ENCODE measurements at regions not wholly inside any gene's neighbourhood (a gene's known extent, or its start where the extent isn't known, plus 50 kb on each side); places are given as distances from the start of the nearest gene placed in this dataset.

DNA sequence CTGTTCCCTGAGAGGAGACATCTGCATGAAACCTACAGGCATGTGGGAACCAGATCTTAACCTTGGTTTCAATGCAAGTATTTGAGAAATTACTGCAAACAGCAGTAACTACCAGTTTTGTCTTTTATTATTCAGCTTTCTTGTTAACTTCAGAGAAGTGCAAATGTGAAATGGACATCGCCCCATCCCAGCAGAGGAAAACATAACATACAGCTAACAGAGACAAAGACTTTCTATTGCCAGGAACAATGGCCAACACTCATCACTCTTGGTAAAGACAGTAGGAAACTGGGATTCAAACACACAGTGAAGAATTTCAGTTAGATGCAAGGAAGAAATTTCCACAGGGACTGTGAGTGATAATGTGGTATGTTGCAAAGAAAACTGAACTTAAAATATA is 115.1 kb downstream of the SLC30A10 start:
- TF ChIP-seq BHLHE40 (IDR thresholded peaks at IDR 0.05; ENCODE audit: low read depth, low read length) = no peak
- TF ChIP-seq, protein P1, sequence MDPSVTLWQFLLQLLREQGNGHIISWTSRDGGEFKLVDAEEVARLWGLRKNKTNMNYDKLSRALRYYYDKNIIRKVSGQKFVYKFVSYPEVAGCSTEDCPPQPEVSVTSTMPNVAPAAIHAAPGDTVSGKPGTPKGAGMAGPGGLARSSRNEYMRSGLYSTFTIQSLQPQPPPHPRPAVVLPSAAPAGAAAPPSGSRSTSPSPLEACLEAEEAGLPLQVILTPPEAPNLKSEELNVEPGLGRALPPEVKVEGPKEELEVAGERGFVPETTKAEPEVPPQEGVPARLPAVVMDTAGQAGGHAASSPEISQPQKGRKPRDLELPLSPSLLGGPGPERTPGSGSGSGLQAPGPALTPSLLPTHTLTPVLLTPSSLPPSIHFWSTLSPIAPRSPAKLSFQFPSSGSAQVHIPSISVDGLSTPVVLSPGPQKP (IDR thresholded peaks at IDR 0.05; ENCODE audit: borderline replicate concordance, low read depth, low read length) = no peak
- no peak for TF ChIP-seq CHD1 (IDR thresholded peaks at IDR 0.05; ENCODE audit: low read depth, low read length)
- TF ChIP-seq MAFK (IDR thresholded peaks at IDR 0.05; ENCODE audit: low read depth, low read length) = no peak
- TF ChIP-seq RAD21 (IDR thresholded peaks at IDR 0.05; ENCODE audit: low read length) = no peak
- TF ChIP-seq MXI1 (IDR thresholded peaks at IDR 0.05; ENCODE audit: borderline replicate concordance, low read depth, low read length) = no peak
- no peak for TF ChIP-seq FOS (IDR thresholded peaks at IDR 0.05; ENCODE audit: low read depth, low read length)
- TF ChIP-seq CEBPB (IDR thresholded peaks at IDR 0.05; ENCODE audit: low read depth, low read length) = no peak
- TF ChIP-seq NFE2L2 (IDR thresholded peaks at IDR 0.05; ENCODE audit: low read depth, low read length) = no peak
- TF ChIP-seq SMC3 (IDR thresholded peaks at IDR 0.05; ENCODE audit: low read depth, low read length) = no peak
- no peak for TF ChIP-seq MAZ (IDR thresholded peaks at IDR 0.05; ENCODE audit: borderline replicate concordance, low read depth, low read length)
- TF ChIP-seq, protein P2, sequence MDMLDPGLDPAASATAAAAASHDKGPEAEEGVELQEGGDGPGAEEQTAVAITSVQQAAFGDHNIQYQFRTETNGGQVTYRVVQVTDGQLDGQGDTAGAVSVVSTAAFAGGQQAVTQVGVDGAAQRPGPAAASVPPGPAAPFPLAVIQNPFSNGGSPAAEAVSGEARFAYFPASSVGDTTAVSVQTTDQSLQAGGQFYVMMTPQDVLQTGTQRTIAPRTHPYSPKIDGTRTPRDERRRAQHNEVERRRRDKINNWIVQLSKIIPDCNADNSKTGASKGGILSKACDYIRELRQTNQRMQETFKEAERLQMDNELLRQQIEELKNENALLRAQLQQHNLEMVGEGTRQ (IDR thresholded peaks at IDR 0.05; ENCODE audit: low read depth, low read length) = no peak
- TF ChIP-seq RCOR1 (IDR thresholded peaks at IDR 0.05; ENCODE audit: insufficient replicate concordance, low read length) = no peak
- TF ChIP-seq, protein P3, sequence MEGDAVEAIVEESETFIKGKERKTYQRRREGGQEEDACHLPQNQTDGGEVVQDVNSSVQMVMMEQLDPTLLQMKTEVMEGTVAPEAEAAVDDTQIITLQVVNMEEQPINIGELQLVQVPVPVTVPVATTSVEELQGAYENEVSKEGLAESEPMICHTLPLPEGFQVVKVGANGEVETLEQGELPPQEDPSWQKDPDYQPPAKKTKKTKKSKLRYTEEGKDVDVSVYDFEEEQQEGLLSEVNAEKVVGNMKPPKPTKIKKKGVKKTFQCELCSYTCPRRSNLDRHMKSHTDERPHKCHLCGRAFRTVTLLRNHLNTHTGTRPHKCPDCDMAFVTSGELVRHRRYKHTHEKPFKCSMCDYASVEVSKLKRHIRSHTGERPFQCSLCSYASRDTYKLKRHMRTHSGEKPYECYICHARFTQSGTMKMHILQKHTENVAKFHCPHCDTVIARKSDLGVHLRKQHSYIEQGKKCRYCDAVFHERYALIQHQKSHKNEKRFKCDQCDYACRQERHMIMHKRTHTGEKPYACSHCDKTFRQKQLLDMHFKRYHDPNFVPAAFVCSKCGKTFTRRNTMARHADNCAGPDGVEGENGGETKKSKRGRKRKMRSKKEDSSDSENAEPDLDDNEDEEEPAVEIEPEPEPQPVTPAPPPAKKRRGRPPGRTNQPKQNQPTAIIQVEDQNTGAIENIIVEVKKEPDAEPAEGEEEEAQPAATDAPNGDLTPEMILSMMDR (conservative IDR thresholded peaks at IDR 0.05; ENCODE audit: low read depth, low read length) = no peak
- TF ChIP-seq POLR2A (IDR thresholded peaks at IDR 0.05; ENCODE audit: low read depth, low read length) = no peak
- TF ChIP-seq RFX5 (IDR thresholded peaks at IDR 0.05; ENCODE audit: low read depth, low read length) = no peak
- Histone ChIP-seq H2AFZ (replicated peaks; ENCODE audit: low read length, poor library complexity) (no peak overlapping the region), H4K20me1 (ENCODE audit: insufficient read depth, low read length) (no peaks in the 10 kb centered on the region), H3K36me3 (ENCODE audit: control insufficient read depth, insufficient read depth, low read length) (no peaks in the 10 kb centered on the region), H3K4me1 (ENCODE audit: control insufficient read depth, insufficient read depth, low read length) (peaks cover 2% of the 10 kb centered on the region; the same call in 1 of the 2 replicates), H3K23ac (ENCODE audit: low read depth, low read length) (no peak overlapping the region), H3K9me3 (ENCODE audit: control insufficient read depth, insufficient read depth, low read length) (no peaks in the 10 kb centered on the region), H2BK20ac (ENCODE audit: low read depth, low read length) (no peak overlapping the region), H3K4ac (ENCODE audit: low read depth, low read length) (no peak overlapping the region), H2BK5ac (ENCODE audit: low read depth, low read length, poor library complexity, severe bottlenecking) (no peak overlapping the region), H3K27me3 (ENCODE audit: control insufficient read depth, insufficient read depth, low read length) (peaks cover 7% of the 10 kb centered on the region), H3K14ac (replicated peaks; ENCODE audit: low read depth, low read length) (no peak overlapping the region), H2AK9ac (replicated peaks; ENCODE audit: low read depth, low read length, poor library complexity) (no peak overlapping the region), H3K9ac (ENCODE audit: low read depth, low read length) (no peak overlapping the region), H3K9me1 (ENCODE audit: insufficient read depth, low read length) (no peaks in the 10 kb centered on the region), H3K56ac (ENCODE audit: extremely low read depth, insufficient read depth, low read length) (no peak overlapping the region), H2BK15ac (ENCODE audit: low read depth, low read length) (no peak overlapping the region), H3K27ac (ENCODE audit: insufficient read depth, low read length) (no peak overlapping the region), H2BK120ac (ENCODE audit: low read depth, low read length) (no peak overlapping the region), H3K18ac (ENCODE audit: low read depth, low read length) (no peak overlapping the region), H3K4me2 (ENCODE audit: low read depth, low read length) (no peak overlapping the region), H4K8ac (ENCODE audit: low read depth in 2 of 2, low read length in 2 of 2) (no peak overlapping the region), H2AK5ac (ENCODE audit: low read depth, low read length) (no peak overlapping the region), H3K4me3 (ENCODE audit: insufficient read depth, low read depth, low read length) (no peak overlapping the region), H3K79me1 (ENCODE audit: low read depth in 1 of 2, low read length in 2 of 2) (no peaks in the 10 kb centered on the region), H4K91ac (ENCODE audit: insufficient read depth, low read depth, low read length) (no peak overlapping the region), H4K5ac (ENCODE audit: low read depth, low read length) (no peak overlapping the region)
- BruUV-seq (replicated peaks) = no TSS peak
- DNase-seq (no peak), ATAC-seq (ENCODE audit: low read depth) (no peak)
- intact Hi-C loops (cut with micrococcal nuclease) = loop anchor here (2.0 to 10.0 kb wide), 6 partner anchors 152 to 751 kb away; no protein-coding TSS in a partner anchor
- dilution Hi-C loops (cut with HindIII; ENCODE audit: low sequenced_read_pairs, unreplicated experiment) = no loop called here
- no CpG with 5 or more reads among the region's 1 CpG for WGBS, 2 experiments (ENCODE audit: extremely low coverage in 2 of 2, insufficient read length in 1 of 2)
- ChIA-PET CTCF (interaction anchor here (0.6 to 1.8 kb wide), 3 partner anchors 428 to 1514 kb away, joined by 3 to 5 read pairs (median 4); no protein-coding TSS in a partner anchor), POLR2A (ENCODE audit: unreplicated experiment) (no interaction called here)
- in situ Hi-C loops (cut with MboI; ENCODE audit: low sequenced_read_pairs) = loop anchor here (10.0 kb wide), 2 partner anchors 238 to 1488 kb away; no protein-coding TSS in a partner anchor
